Activated naive CD4-positive, alpha-beta T cell treated with anti-CD3 and anti-CD28 coated beads, Interleukin-2, amount 10 ng/mL, durations not matched to agents 7 days and 5 days (primary cell): ENCODE measurements at regions not wholly inside any gene's neighbourhood (a gene's known extent, or its start where the extent isn't known, plus 50 kb on each side); places are given as distances from the start of the nearest gene placed in this dataset.

ENCODE experiments used
- CTCF ChIA-PET: fragments of 350-600 bp; sonication (Branson Sonifier 250); formaldehyde crosslinking; loops from one replicate; lab custom pipeline; 2021; ENCODE audit warnings: antibody characterized with exemption; lab: Charles Lee
- DNase-seq: peaks from one replicate; pipeline ENCODE4 v3.0.0-alpha.2; 2020
- H3K27ac Mint-ChIP-seq: one replicate; pipeline ENCODE4 v1.8.0; 2021; ENCODE audit warnings: mild to moderate bottlenecking, moderate library complexity, mixed read lengths
- H3K27me3 Mint-ChIP-seq: one replicate; pipeline ENCODE4 v1.8.0; 2021; ENCODE audit warnings: mild to moderate bottlenecking, mixed read lengths
- H3K36me3 Mint-ChIP-seq: one replicate; pipeline ENCODE4 v1.8.0; 2021; ENCODE audit warnings: mixed read lengths
- H3K4me1 Mint-ChIP-seq: one replicate; pipeline ENCODE4 v1.8.0; 2021; ENCODE audit warnings: mixed read lengths
- H3K4me3 Mint-ChIP-seq: one replicate; pipeline ENCODE4 v1.8.0; 2021; ENCODE audit warnings: mild to moderate bottlenecking, moderate library complexity, mixed read lengths
- H3K9me3 Mint-ChIP-seq: one replicate; pipeline ENCODE4 v1.8.0; 2021; ENCODE audit warnings: mixed read lengths

- no peak for DNase-seq
- CTCF ChIA-PET, result no interaction called here
- Mint-ChIP-seq H3K27ac (no peak overlapping the region), H3K36me3 (no peaks in the 10 kb centered on the region), H3K4me3 (no peak overlapping the region), H3K4me1 (no peaks in the 10 kb centered on the region), H3K27me3 (peaks cover 19% of the 10 kb centered on the region), H3K9me3 (no peaks in the 10 kb centered on the region)
Measured at GRCh38 chr2:240301256-240301795, 134.1 kb upstream of the GPC1 start.

GRCh38 chr2:240302041-240302440 is 133.4 kb upstream of the GPC1 start:
- CTCF ChIA-PET, result no interaction called here
- Mint-ChIP-seq H3K27me3 (peaks cover 19% of the 10 kb centered on the region), H3K4me1 (no peaks in the 10 kb centered on the region), H3K4me3 (no peak overlapping the region), H3K36me3 (no peaks in the 10 kb centered on the region), H3K9me3 (no peaks in the 10 kb centered on the region), H3K27ac (no peak overlapping the region)
- DNase-seq, result no peak

GRCh38 chr2:240302933-240303595 is 132.4 kb upstream of the GPC1 start:
- H3K4me3 Mint-ChIP-seq, result no peak overlapping the region
- H3K27me3 Mint-ChIP-seq, result peaks cover 19% of the 10 kb centered on the region
- H3K27ac Mint-ChIP-seq, result no peak overlapping the region
- no peaks in the 10 kb centered on the region for H3K36me3 Mint-ChIP-seq
- no peaks in the 10 kb centered on the region for H3K4me1 Mint-ChIP-seq
- CTCF ChIA-PET, result no interaction called here
- no peaks in the 10 kb centered on the region for H3K9me3 Mint-ChIP-seq
- no peak for DNase-seq

GRCh38 chr2:240303896-240304745 is 131.3 kb upstream of the GPC1 start:
- no peaks in the 10 kb centered on the region for H3K4me1 Mint-ChIP-seq
- CTCF ChIA-PET, result no interaction called here
- H3K27ac Mint-ChIP-seq, result no peak overlapping the region
- DNase-seq, result no peak
- peaks cover 19% of the 10 kb centered on the region for H3K27me3 Mint-ChIP-seq
- H3K36me3 Mint-ChIP-seq, result no peaks in the 10 kb centered on the region
- no peaks in the 10 kb centered on the region for H3K9me3 Mint-ChIP-seq
- no peak overlapping the region for H3K4me3 Mint-ChIP-seq

- H3K4me1 Mint-ChIP-seq, result no peaks in the 10 kb centered on the region
- H3K9me3 Mint-ChIP-seq, result no peaks in the 10 kb centered on the region
- no peak overlapping the region for H3K4me3 Mint-ChIP-seq
- no peak overlapping the region for H3K27ac Mint-ChIP-seq
- no peaks in the 10 kb centered on the region for H3K36me3 Mint-ChIP-seq
- CTCF ChIA-PET, result no interaction called here
- no peak for DNase-seq
- peaks cover 19% of the 10 kb centered on the region for H3K27me3 Mint-ChIP-seq
Measured at GRCh38 chr2:240304746-240305161, 130.7 kb upstream of the GPC1 start.

- H3K9me3 Mint-ChIP-seq, result no peaks in the 10 kb centered on the region
- CTCF ChIA-PET, result no interaction called here
- no peak overlapping the region for H3K4me3 Mint-ChIP-seq
- no peak for DNase-seq
- no peak overlapping the region for H3K27ac Mint-ChIP-seq
- no peaks in the 10 kb centered on the region for H3K36me3 Mint-ChIP-seq
- no peaks in the 10 kb centered on the region for H3K4me1 Mint-ChIP-seq
- peaks cover 19% of the 10 kb centered on the region for H3K27me3 Mint-ChIP-seq
Measured at GRCh38 chr2:240305369-240305962, 130.0 kb upstream of the GPC1 start.

GRCh38 chr2:240306185-240306584 is 129.3 kb upstream of the GPC1 start:
- Mint-ChIP-seq H3K27me3 (peaks cover 18% of the 10 kb centered on the region), H3K9me3 (no peaks in the 10 kb centered on the region), H3K4me3 (no peak overlapping the region), H3K27ac (no peak overlapping the region), H3K36me3 (no peaks in the 10 kb centered on the region), H3K4me1 (no peaks in the 10 kb centered on the region)
- CTCF ChIA-PET, result no interaction called here
- DNase-seq, result no peak

- no peak overlapping the region for H3K27ac Mint-ChIP-seq
- H3K36me3 Mint-ChIP-seq, result no peaks in the 10 kb centered on the region
- CTCF ChIA-PET, result no interaction called here
- H3K4me3 Mint-ChIP-seq, result no peak overlapping the region
- H3K9me3 Mint-ChIP-seq, result no peaks in the 10 kb centered on the region
- DNase-seq, result no peak
- H3K4me1 Mint-ChIP-seq, result no peaks in the 10 kb centered on the region
- H3K27me3 Mint-ChIP-seq, result peaks cover 12% of the 10 kb centered on the region
Measured at GRCh38 chr2:240308111-240308651, 127.3 kb upstream of the GPC1 start.

- CTCF ChIA-PET, result no interaction called here
- H3K4me1 Mint-ChIP-seq, result no peaks in the 10 kb centered on the region
- no peaks in the 10 kb centered on the region for H3K9me3 Mint-ChIP-seq
- no peaks in the 10 kb centered on the region for H3K36me3 Mint-ChIP-seq
- H3K27ac Mint-ChIP-seq, result no peak overlapping the region
- H3K27me3 Mint-ChIP-seq, result peaks cover 1% of the 10 kb centered on the region
- DNase-seq, result no peak
- no peak overlapping the region for H3K4me3 Mint-ChIP-seq
Measured at GRCh38 chr2:240309214-240309613, 126.2 kb upstream of the GPC1 start.

- DNase-seq, result no peak
- Mint-ChIP-seq H3K27me3 (peaks cover 4% of the 10 kb centered on the region), H3K9me3 (no peaks in the 10 kb centered on the region), H3K4me3 (no peak overlapping the region), H3K36me3 (no peaks in the 10 kb centered on the region), H3K4me1 (no peaks in the 10 kb centered on the region), H3K27ac (no peak overlapping the region)
- CTCF ChIA-PET, result no interaction called here
Measured at GRCh38 chr2:240310201-240310600, 125.3 kb upstream of the GPC1 start.

- CTCF ChIA-PET, result no interaction called here
- H3K27ac Mint-ChIP-seq, result no peak overlapping the region
- peaks cover 4% of the 10 kb centered on the region for H3K27me3 Mint-ChIP-seq
- no peaks in the 10 kb centered on the region for H3K9me3 Mint-ChIP-seq
- no peak for DNase-seq
- H3K36me3 Mint-ChIP-seq, result no peaks in the 10 kb centered on the region
- no peaks in the 10 kb centered on the region for H3K4me1 Mint-ChIP-seq
- H3K4me3 Mint-ChIP-seq, result no peak overlapping the region
Measured at GRCh38 chr2:240310645-240311044, 124.8 kb upstream of the GPC1 start.

- peaks cover 4% of the 10 kb centered on the region for H3K27me3 Mint-ChIP-seq
- DNase-seq, result no peak
- H3K36me3 Mint-ChIP-seq, result no peaks in the 10 kb centered on the region
- no peak overlapping the region for H3K4me3 Mint-ChIP-seq
- H3K4me1 Mint-ChIP-seq, result no peaks in the 10 kb centered on the region
- H3K27ac Mint-ChIP-seq, result no peak overlapping the region
- H3K9me3 Mint-ChIP-seq, result no peaks in the 10 kb centered on the region
- CTCF ChIA-PET, result no interaction called here
Measured at GRCh38 chr2:240311821-240312220, 123.6 kb upstream of the GPC1 start.

- Mint-ChIP-seq H3K27me3 (peaks cover 17% of the 10 kb centered on the region), H3K27ac (no peak overlapping the region), H3K4me1 (no peaks in the 10 kb centered on the region), H3K9me3 (no peaks in the 10 kb centered on the region), H3K4me3 (no peak overlapping the region), H3K36me3 (no peaks in the 10 kb centered on the region)
- DNase-seq, result no peak
- CTCF ChIA-PET, result no interaction called here
Measured at GRCh38 chr2:240319221-240319854, 116.1 kb upstream of the GPC1 start.

- Mint-ChIP-seq H3K4me1 (no peaks in the 10 kb centered on the region), H3K27me3 (peaks cover 14% of the 10 kb centered on the region), H3K9me3 (no peaks in the 10 kb centered on the region), H3K4me3 (no peak overlapping the region), H3K36me3 (no peaks in the 10 kb centered on the region), H3K27ac (no peak overlapping the region)
- DNase-seq, result no peak
- CTCF ChIA-PET, result no interaction called here
Measured at GRCh38 chr2:240319855-240320203, 115.6 kb upstream of the GPC1 start.
